Activated naive CD4-positive, alpha-beta T cell treated with anti-CD3 and anti-CD28 coated beads, Interleukin-2, amount 50 U/mL, for 16 hours (primary cell): ENCODE measurements at regions not wholly inside any gene's neighbourhood (a gene's known extent, or its start where the extent isn't known, plus 50 kb on each side); places are given as distances from the start of the nearest gene placed in this dataset.

Experiments used
- DNase-seq: peaks from one replicate; pipeline ENCODE4 v3.0.0-alpha.2; 2020

GRCh38 chr12:45674181-45674977, 55.1 kb upstream of the ARID2 start:
- no peak for DNase-seq

GRCh38 chr12:45675534-45675933, 54.0 kb upstream of the ARID2 start:
- no peak for DNase-seq
